Panc1 (cell line): ENCODE measurements at regions not wholly inside any gene's neighbourhood (a gene's known extent, or its start where the extent isn't known, plus 50 kb on each side); places are given as distances from the start of the nearest gene placed in this dataset.

Experiments
- ATAC-seq: fragments of 200-7000 bp; cut with Tn5 transposase; 2 replicates; pipeline ENCODE4 v1.9.1; 2020; ENCODE audit warnings: mild to moderate bottlenecking, moderate library complexity
- BruUV-seq: library from RNA; stranded (reverse); fragments of 400-500 nt; replicated peaks from 2 replicates; lab custom pipeline; 2021; lab: Mats Ljungman, UMichigan
- CTCF ChIA-PET: fragments of 300-600 bp; sonication (Branson Sonifier 250); formaldehyde crosslinking; loops from one replicate; lab custom pipeline; 2022; ENCODE audit warnings: antibody characterized with exemption; lab: Charles Lee
- POLR2A ChIA-PET: fragments of 300-600 bp; sonication (Branson Sonifier 250); formaldehyde crosslinking; loops from one replicate; lab custom pipeline; 2022; ENCODE audit warnings: antibody characterized with exemption; lab: Charles Lee
- DNase-seq: peaks from one replicate; pipeline ENCODE4 v3.0.0-alpha.2; 2010; ENCODE audit warnings: low read depth, low spot score
- H3K27ac ChIP-seq: 2 replicates; pipeline ENCODE4 v1.5.1; 2011; ENCODE audit warnings: mild to moderate bottlenecking, low read length, inconsistent platforms
- H3K27me3 ChIP-seq: fragments of 200-500 bp; sonication (Bioruptor generic); 2 replicates; pipeline ENCODE4 v1.6.0; 2014; ENCODE audit warnings: low read length, inconsistent platforms; ENCODE audit not compliant: control insufficient read depth, insufficient read depth
- H3K36me3 ChIP-seq: fragments of 200-500 bp; sonication (Bioruptor generic); 2 replicates; pipeline ENCODE4 v1.5.1; 2014; ENCODE audit warnings: inconsistent platforms, mild to moderate bottlenecking, low read length, moderate library complexity; ENCODE audit not compliant: control insufficient read depth, insufficient read depth
- H3K4me1 ChIP-seq: 2 replicates; pipeline ENCODE4 v1.5.1; 2011; ENCODE audit warnings: inconsistent platforms, mild to moderate bottlenecking, low read length, moderate library complexity; ENCODE audit not compliant: control insufficient read depth, insufficient read depth
- H3K4me3 ChIP-seq, 2 experiments: 2 replicates each; pipeline ENCODE4 v1.5.1; 2011 to 2012; ENCODE audit warnings: low read depth in 2 of 2, low read length in 2 of 2, mild to moderate bottlenecking in 2 of 2, inconsistent platforms in 1 of 2, moderate library complexity in 1 of 2
- H3K9me3 ChIP-seq: fragments of 200-500 bp; sonication (Bioruptor generic); 2 replicates; pipeline ENCODE4 v1.5.1; 2014; ENCODE audit warnings: low read depth, mild to moderate bottlenecking, inconsistent platforms, low read length, moderate library complexity; ENCODE audit not compliant: control insufficient read depth, insufficient read depth
- CTCF ChIP-seq: fragments of 450-650 bp; IDR thresholded peaks from 2 replicates; pipeline ENCODE4 v1.5.1; 2017; ENCODE audit warnings: mild to moderate bottlenecking
- POLR2AphosphoS5 ChIP-seq: IDR thresholded peaks from 2 replicates; pipeline ENCODE4 v1.6.1; 2012; ENCODE audit warnings: mild to moderate bottlenecking, low read depth, low read length, moderate library complexity
- REST ChIP-seq, 2 experiments: IDR thresholded peaks; 2 replicates each; pipeline ENCODE4 v1.6.1; 2011 to 2012; ENCODE audit warnings: low read depth in 2 of 2, control low read depth in 1 of 2, low read length in 1 of 2, mild to moderate bottlenecking in 1 of 2, moderate library complexity in 1 of 2; ENCODE audit not compliant: insufficient read depth in 1 of 2
- SIN3A ChIP-seq: IDR thresholded peaks from 2 replicates; pipeline ENCODE4 v1.6.1; 2012; ENCODE audit warnings: low read depth, mild to moderate bottlenecking, low read length, moderate library complexity, borderline replicate concordance; ENCODE audit not compliant: insufficient read depth
- TCF7L2 ChIP-seq: IDR thresholded peaks from 2 replicates; pipeline ENCODE4 v1.6.1; 2011; ENCODE audit warnings: mild to moderate bottlenecking, low read depth, low read length, inconsistent platforms
- in situ Hi-C: cut with HindIII; loops from 2 replicates; pipeline ENCODE4 v1.10.0; 2016; ENCODE audit warnings: low sequenced_read_pairs, low pct_unique_long_range_greater_than_20kb
- intact Hi-C: fragments of 100-400 bp; cut with micrococcal nuclease; formaldehyde crosslinking; loops from one replicate; pipeline ENCODE4 v1.10.0; 2022; ENCODE audit not compliant: unreplicated experiment

GRCh38 chr3:178058629-178059028, 477.6 kb upstream of the KCNMB2 start:
- in situ Hi-C loops (no loop called here), intact Hi-C loops (no loop called here)
- TF ChIP-seq REST (IDR thresholded peaks at IDR 0.05; ENCODE audit: insufficient read depth in 1 of 2, low read depth in 2 of 2, low read length in 1 of 2) (no peak), CTCF (no peak)
- no peaks in the 10 kb centered on the region for H3K9me3 ChIP-seq
- ChIA-PET POLR2A (no interaction called here), CTCF (no interaction called here)
- no peaks in the 10 kb centered on the region; the same call in 1 of the 2 replicates for H3K4me1 ChIP-seq
- no peaks in the 10 kb centered on the region for H3K27me3 ChIP-seq
- BruUV-seq = no TSS peak
- H3K27ac ChIP-seq = no peak overlapping the region
- no peak overlapping the region for H3K4me3 ChIP-seq
- ATAC-seq (no peak), DNase-seq (no peak)
- no peaks in the 10 kb centered on the region for H3K36me3 ChIP-seq

GRCh38 chr3:178059119-178059518, 477.1 kb upstream of the KCNMB2 start:
- ATAC-seq (no peak), DNase-seq (no peak)
- CTCF ChIA-PET = no interaction called here
- intact Hi-C loops = no loop called here
- H3K9me3 ChIP-seq = no peaks in the 10 kb centered on the region
- TF ChIP-seq POLR2AphosphoS5 = no peak
- TF ChIP-seq REST (IDR thresholded peaks at IDR 0.05; ENCODE audit: insufficient read depth in 1 of 2, low read depth in 2 of 2, low read length in 1 of 2) = no peak
- no peak for TF ChIP-seq SIN3A
- TF ChIP-seq CTCF = no peak
- TF ChIP-seq TCF7L2 = no peak
- in situ Hi-C loops = no loop called here
- no TSS peak for BruUV-seq
- H3K4me1 ChIP-seq = no peaks in the 10 kb centered on the region; the same call in 1 of the 2 replicates
- no peaks in the 10 kb centered on the region for H3K27me3 ChIP-seq
- H3K4me3 ChIP-seq = no peak overlapping the region
- peak overlapping the region; percentile 35 for H3K27ac ChIP-seq
- H3K36me3 ChIP-seq = no peaks in the 10 kb centered on the region
- POLR2A ChIA-PET = interaction anchor here (0.6 kb wide), 1 partner anchor 166 kb away, joined by 6 read pairs; no protein-coding TSS in a partner anchor
